ENCODE measurements at regions not wholly inside any gene's neighbourhood (a gene's known extent, or its start where the extent isn't known, plus 50 kb on each side); places are given as distances from the start of the nearest gene placed in this dataset.

DNA sequence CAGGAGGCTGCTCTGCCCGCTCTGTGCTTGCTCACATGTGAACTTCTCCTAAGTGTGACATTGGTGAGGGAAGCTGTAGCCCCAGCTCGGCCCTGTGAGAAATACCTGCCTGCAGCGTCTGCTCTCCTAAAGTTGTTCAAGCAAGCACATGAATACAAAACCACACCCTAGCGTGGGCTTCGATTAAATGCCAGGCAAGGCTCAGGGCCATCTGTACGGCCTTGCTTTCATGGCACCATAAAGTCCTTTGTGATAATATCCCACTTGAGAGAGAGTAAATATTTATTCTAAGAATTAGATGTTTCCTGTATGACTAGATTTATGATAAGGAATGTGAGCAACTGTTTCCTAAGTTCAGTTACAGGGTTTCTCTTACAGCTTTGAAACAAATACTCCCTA, 262.8 kb upstream of the KLF14 start:
- TF ChIP-seq, protein P1, sequence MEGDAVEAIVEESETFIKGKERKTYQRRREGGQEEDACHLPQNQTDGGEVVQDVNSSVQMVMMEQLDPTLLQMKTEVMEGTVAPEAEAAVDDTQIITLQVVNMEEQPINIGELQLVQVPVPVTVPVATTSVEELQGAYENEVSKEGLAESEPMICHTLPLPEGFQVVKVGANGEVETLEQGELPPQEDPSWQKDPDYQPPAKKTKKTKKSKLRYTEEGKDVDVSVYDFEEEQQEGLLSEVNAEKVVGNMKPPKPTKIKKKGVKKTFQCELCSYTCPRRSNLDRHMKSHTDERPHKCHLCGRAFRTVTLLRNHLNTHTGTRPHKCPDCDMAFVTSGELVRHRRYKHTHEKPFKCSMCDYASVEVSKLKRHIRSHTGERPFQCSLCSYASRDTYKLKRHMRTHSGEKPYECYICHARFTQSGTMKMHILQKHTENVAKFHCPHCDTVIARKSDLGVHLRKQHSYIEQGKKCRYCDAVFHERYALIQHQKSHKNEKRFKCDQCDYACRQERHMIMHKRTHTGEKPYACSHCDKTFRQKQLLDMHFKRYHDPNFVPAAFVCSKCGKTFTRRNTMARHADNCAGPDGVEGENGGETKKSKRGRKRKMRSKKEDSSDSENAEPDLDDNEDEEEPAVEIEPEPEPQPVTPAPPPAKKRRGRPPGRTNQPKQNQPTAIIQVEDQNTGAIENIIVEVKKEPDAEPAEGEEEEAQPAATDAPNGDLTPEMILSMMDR (IDR thresholded peaks at IDR 0.05; ENCODE audit: insufficient read depth, low read length, poor library complexity, severe bottlenecking), result no peak
- H3K27me3 ChIP-seq (ENCODE audit: control insufficient read depth, insufficient read depth, low read length), result no peaks in the 10 kb centered on the region
- H3K36me3 ChIP-seq (ENCODE audit: control insufficient read depth, insufficient read depth, low read length), result no peaks in the 10 kb centered on the region
- no peak overlapping the region for H3K4me3 ChIP-seq (ENCODE audit: low read depth, low read length)
- no peak for DNase-seq (ENCODE audit: low read depth)

DNA sequence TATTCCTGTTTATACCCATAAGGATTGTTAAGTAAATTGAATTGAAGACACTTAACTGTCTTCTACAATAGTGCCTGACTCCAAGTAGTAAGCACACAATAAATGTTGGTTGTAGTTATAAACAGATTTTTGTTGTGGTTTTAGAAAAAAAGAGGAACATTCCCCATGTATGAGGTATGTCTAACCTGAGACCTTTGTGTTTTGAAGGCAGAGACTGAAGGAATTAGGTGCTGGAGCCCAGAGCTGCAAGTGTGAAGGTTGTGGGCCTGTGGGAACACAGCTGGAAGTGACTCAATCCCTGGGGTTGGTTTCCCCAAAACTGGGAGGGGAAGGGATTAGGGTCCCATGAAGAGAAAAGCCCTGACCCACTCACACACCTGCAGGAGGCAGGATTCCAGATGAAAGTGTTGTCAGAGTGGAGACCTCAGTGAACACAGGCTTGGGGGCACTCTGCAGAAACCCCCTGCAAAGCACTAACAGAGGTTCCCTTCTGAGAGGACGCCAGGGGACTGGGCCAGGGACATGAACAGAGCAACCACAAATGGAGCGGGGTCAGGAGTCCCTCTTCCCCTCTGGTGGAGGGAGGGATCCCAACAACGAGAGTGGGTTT, 265.1 kb upstream of the KLF14 start:
- H3K4me3 ChIP-seq (ENCODE audit: low read depth, low read length), result no peak overlapping the region
- no peaks in the 10 kb centered on the region for H3K27me3 ChIP-seq (ENCODE audit: control insufficient read depth, insufficient read depth, low read length)
- DNase-seq (ENCODE audit: low read depth), result no peak
- TF ChIP-seq, protein P1 (IDR thresholded peaks at IDR 0.05; ENCODE audit: insufficient read depth, low read length, poor library complexity, severe bottlenecking), result no peak
- H3K36me3 ChIP-seq (ENCODE audit: control insufficient read depth, insufficient read depth, low read length), result no peaks in the 10 kb centered on the region

DNA sequence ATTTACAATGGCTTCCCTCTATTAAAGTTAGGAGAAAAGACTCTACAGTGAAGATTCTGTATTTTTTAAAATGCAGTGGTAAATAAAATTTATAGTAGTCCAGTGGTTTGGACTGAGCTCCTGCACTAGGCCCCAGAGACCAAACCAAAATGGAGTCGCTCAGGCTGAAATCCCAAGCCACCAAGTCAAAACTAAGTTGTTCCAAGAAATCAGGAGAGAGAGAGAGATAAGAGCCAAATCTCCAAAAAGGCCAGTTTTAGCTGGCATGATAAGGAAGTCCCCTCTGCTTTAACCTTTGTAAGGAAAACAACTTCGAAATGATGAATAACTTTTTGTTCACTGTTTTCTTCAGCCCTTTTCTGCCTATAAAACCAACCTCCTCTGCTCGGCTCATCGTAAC, 265.9 kb upstream of the KLF14 start:
- DNase-seq (ENCODE audit: low read depth), result no peak
- Histone ChIP-seq H3K36me3 (ENCODE audit: control insufficient read depth, insufficient read depth, low read length) (no peaks in the 10 kb centered on the region), H3K4me3 (ENCODE audit: low read depth, low read length) (no peak overlapping the region), H3K27me3 (ENCODE audit: control insufficient read depth, insufficient read depth, low read length) (no peaks in the 10 kb centered on the region)
- TF ChIP-seq, protein P1 (IDR thresholded peaks at IDR 0.05; ENCODE audit: insufficient read depth, low read length, poor library complexity, severe bottlenecking), result no peak

DNA sequence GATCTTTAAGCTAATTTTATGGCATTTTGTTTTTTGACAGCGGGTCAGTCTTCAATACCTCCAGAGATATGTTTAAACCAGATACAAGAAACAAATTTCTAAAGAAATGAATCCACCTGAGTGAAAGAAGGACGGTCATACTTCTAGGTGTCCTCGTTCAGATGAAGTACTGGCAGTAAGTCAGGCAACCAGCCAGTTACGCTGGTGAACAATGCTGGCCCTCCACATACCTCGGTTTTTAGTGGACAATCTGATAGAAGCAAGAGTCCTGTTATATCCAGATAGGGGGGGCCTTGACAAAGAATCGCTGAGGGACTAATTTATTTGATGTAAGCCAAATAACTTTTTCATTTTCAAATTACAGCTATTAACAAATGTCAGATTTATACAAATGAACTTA, 266.4 kb upstream of the KLF14 start:
- H3K4me3 ChIP-seq (ENCODE audit: low read depth, low read length), result no peak overlapping the region
- DNase-seq (ENCODE audit: low read depth), result no peak
- TF ChIP-seq, protein P1 (IDR thresholded peaks at IDR 0.05; ENCODE audit: insufficient read depth, low read length, poor library complexity, severe bottlenecking), result no peak

DNA sequence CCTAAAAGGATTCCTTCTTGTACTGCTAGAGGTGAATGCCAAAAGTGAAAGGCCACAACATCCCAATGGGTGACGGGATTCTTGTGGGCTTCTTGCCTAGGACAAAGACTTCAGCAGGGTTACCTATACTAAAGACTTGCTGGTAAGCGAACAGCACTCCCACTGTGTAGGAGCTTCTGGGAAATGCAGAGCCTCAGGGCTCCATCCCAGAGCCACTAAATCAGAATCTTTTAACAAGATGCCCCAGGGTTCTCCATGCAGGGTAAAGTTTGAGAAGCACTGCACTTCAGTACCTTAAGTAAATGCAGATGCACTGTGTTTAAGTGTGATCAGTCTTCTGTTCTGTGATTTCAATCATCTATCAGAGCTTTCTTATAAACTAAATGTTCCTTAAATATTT, 266.9 kb upstream of the KLF14 start:
- no peak for DNase-seq (ENCODE audit: low read depth)
- TF ChIP-seq, protein P1 (IDR thresholded peaks at IDR 0.05; ENCODE audit: insufficient read depth, low read length, poor library complexity, severe bottlenecking), result no peak
- H3K4me3 ChIP-seq (ENCODE audit: low read depth, low read length), result no peak overlapping the region
- H3K36me3 ChIP-seq (ENCODE audit: control insufficient read depth, insufficient read depth, low read length), result no peaks in the 10 kb centered on the region
- H3K27me3 ChIP-seq (ENCODE audit: control insufficient read depth, insufficient read depth, low read length), result no peaks in the 10 kb centered on the region

More for the DNA sequence above, 266.4 kb upstream of the KLF14 start:
- no peaks in the 10 kb centered on the region for H3K27me3 ChIP-seq (ENCODE audit: control insufficient read depth, insufficient read depth, low read length)
- H3K36me3 ChIP-seq (ENCODE audit: control insufficient read depth, insufficient read depth, low read length), result no peaks in the 10 kb centered on the region

DNA sequence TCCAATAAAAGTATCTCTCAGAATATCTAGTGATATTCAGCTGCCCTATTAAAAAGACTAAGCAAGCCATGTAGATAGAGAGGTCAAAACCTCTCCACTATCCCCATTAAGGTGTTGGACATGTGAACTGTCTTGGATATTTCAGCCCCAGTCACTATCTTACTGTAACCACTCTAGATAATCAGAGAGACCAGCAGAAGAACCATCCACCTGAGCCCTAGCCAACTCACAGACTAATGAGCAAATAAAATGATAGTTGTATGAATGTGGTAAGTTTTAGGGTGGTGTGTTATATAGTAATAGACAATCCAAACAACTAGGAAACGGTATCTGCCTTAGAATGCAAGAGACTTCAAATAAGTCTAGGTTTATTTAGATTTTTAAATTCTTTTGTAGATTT, 268.6 kb upstream of the KLF14 start:
- H3K36me3 ChIP-seq (ENCODE audit: control insufficient read depth, insufficient read depth, low read length), result no peaks in the 10 kb centered on the region
- no peaks in the 10 kb centered on the region for H3K27me3 ChIP-seq (ENCODE audit: control insufficient read depth, insufficient read depth, low read length)
- TF ChIP-seq, protein P1 (IDR thresholded peaks at IDR 0.05; ENCODE audit: insufficient read depth, low read length, poor library complexity, severe bottlenecking), result no peak
- no peak overlapping the region for H3K4me3 ChIP-seq (ENCODE audit: low read depth, low read length)
- DNase-seq (ENCODE audit: low read depth), result no peak

Measured in kidney epithelial cell (primary cell).